Dermis microvascular lymphatic vessel endothelial cell (primary cell): ENCODE measurements at regions not wholly inside any gene's neighbourhood (a gene's known extent, or its start where the extent isn't known, plus 50 kb on each side); places are given as distances from the start of the nearest gene placed in this dataset.
A peak's percentile ranks its signal among the peaks of the same experiment; 100 is the strongest.

Source experiments
- DNase-seq, 2 donors: peaks; one replicate each; pipeline versions ENCODE4 v3.0.0 to v3.0.0-alpha.2; 2010; ENCODE audit warnings: low read depth in 2 of 2

DNA sequence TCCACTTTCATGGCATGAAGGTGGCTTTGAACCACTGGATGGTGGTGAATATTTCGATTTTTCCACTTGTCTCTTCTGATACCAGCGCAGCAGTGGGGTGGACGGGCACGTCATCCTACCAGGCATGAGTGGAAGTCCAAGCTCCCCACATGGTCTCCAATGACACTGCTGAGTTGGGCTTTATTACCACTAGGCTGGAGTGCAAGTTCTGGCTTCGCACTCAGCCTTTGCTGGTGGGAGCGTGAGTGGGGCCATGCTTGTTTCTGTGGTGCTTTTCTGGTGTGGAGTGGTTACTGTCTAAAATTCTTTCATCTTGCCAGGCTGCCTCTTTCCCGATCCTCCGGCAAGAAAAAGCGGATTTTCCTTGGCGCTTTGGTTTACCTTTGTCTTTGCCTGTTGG, 70.1 kb upstream of the SDK1 start:
- DNase-seq: no peak

DNA sequence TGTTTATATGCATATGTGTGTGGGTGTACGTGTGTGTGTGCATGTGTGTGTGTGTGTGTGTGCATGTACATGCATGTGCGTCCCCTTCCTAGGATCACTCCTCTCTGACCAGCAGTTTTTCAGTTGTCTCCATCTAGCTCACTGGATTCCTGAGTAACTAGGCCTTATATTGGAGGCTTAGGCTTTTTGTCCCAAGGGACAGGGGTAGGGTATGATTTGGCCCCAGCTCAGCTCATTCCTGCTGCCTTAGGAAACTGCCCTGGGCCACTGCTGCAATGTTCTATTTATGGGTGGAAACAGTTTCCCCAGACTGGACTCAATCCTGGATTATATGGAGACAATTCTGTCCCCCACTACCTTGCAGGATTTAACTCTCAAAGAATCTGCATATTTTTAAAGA, 68.8 kb upstream of the SDK1 start:
- no peak for DNase-seq

DNA sequence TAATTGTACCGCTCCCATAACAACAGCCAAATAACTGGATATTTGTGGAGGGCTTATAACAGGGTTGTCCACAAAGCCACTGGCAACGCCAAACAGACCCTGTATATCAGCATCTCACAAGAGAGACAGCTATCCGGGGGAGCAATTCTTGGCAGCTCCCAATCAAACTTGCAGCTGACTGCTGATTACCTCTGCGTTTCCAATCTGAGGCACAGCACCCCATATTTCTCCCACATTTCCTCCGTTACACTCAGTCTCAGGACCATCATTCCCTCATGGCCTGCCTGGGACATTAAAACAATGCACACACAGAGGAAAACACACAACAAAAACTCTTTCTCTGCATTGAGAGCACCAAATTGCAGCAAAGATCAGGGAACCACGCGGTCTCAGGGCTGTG, 67.8 kb upstream of the SDK1 start:
- DNase-seq: no peak

DNA sequence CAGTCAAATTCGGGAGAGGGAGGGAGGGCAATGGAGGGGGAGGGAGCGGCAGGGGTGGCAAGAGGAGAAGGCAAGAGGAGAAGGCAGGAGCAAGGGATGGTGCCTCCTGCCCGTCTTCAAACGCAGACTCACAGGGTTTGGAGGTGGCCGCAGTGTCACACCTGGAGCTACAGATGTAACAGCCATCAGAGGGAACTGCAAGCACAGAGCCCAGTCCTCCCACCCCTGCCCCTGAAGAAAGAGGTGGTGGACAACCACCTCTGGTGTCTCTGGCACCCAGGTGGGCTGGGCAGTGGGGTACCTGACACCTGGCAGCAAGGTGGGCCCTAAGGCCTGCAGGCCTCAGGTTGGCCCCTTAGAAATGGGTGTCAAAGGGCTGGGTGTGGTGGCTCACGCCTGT, 67.0 kb upstream of the SDK1 start:
- no peak for DNase-seq

DNA sequence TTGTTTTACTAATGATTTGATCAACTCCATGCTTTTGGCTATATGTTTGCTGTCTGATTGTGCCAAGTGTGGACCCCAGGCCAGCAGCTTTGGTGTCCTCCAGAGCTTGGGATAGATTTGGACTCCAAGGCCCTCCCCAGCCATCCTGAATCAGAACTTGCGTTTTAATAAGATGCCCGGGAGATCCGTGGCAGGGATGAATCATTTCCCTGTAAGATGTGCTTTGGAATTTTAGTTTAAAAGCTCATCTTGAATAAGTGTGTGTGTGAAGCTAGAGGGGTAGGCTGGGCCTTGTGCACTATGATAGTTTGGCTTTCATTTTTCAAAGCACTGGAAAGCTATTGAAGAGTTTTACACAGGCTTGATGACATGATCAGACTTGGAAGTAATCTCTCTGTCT, 66.2 kb upstream of the SDK1 start:
- no peak for DNase-seq

DNA sequence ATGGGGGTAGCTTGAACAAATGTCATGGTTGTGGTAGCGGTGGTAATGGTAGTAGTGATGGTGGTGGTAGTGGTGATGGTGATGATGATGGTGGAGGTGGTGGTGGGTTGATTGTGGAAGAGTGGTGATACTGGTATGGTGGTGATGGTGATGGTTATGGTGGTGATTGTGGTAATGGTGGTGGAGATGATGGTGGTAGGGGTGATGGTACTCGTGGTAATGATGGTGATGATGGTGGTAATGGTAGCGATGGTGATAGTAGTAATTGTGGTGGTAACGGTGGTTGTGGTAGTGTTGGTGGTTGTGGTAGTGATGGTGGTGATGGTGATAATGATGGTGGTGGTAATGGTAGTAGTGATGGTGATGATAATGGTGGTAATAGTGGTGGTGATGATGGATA, 65.7 kb upstream of the SDK1 start:
- no peak for DNase-seq

DNA sequence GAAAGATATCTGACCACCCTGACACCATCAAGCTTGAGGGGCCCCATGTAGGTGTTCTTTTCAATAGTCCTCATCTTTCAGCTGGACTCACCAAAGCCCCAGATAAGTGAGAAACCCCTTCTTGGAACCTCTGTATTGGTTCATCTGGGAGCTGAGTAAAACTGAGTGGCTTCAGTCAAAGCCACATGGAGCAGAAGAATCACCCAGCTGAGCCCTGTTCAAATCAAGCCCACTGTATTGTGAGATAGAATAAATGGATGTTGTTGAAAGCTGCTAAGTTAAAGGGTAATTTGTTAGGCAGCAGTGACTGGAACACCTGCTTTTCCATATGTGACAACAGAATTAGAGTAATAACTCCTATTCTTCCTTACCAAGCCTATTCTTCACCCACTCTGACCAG, 64.8 kb upstream of the SDK1 start:
- DNase-seq: no peak

DNA sequence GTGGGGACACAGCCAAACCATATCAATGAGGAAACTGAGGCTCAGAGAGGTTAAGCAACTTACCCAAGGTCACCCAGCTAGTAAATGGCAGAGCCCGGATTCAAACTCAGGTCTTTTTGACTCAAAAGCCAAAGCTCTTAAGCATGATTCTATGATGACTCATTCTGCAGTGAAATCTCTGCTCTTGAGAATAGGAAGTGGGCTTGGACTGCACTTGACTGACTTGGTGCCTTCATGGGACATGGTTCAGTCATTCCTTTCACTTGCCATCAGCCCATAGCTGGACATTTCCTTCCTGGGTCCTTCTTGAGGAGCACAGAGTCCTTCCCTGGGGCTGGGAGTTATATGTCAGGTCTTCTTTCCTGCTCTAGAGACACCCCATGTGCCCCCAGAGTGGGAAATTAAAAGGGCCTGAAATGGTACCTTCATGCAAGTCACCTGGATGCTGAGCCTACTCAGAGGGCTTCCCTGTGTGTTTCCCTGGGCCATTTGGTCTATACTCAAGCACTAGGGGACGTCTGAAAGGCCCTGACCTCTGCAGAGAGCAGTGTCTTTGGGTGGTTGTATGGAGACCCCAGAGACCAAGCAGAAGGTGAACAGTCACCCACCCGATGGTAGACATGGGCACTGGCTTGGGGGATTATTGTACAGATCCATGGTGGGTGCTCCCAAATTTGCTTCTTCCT, 62.4 kb upstream of the SDK1 start:
- DNase-seq: no peak

DNA sequence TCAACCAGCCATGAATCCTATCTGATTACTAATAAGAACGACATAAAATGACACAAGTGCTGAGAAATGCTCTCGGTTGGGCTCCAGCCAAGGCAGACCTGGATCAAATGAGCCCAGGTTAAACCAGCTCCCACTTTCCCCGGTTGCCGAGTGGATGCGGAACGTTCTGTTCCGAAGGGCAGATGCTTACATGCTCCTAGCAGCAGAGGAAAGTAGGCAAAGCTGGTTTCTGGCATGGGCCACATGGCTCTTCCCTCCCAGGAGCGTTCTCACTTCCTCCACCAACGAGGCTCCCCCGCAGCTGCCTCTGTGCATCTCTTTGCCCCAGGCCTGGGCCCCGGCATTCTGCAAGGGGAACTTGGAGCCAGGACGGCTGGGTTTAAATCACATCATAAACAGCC, 61.8 kb upstream of the SDK1 start:
- no peak for DNase-seq

DNA sequence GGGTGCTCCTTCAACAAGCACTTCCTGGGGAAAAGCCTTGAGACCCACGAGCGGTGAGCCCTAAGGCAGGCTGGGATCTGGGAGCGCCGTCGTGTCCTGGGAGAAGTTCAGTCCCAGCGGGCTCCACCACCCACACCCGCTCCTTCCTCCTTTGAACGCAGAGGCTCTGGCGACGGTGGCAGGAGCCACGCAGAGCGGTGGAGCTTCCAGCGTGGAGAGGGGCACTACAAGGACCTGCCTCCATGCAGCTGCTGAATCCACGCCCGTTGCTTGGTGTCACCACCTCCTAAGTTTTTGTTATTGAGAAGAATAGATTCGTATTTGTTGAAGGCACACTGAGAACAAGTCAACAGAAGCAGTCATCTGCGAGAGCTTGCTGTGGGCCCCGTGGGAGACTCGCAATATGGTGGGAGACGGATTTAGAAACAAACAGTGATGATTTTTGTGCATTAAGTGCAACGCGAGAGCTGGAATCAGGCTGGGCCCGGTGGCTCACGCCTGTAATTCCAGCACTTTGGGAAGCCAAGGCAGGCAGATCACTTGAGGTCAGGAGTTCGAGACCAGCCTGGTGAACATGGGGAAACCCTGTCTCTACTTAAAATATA, 60.1 kb upstream of the SDK1 start:
- no peak for DNase-seq

DNA sequence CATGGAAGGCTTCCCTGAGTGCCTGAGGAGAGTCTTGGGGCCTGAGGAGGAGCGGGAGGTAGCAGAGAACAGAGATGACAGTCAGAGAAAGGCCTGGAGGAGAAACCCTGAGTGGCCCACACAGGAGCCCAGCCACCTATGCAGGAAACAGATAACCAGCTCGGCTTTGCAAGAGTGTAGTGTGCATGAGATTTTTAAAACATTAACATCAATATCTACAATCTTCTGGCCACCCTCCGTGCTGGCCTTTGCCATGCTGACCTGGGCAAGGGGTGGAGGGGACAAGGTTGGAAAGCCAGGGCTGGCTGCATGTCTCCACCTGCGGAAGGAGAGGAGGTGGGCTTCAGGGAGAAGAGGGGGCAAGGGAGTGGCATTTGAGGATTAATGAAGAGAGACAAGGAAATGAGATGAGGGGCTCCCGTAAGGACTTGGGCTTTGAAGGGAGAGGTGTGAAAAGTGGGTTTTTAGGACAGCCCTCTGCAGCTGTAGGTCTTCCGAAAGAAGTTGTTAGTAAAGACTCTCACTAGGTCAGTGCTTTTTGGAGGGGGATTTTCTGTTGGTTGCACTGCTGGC, 59.3 kb upstream of the SDK1 start:
- no peak for DNase-seq

DNA sequence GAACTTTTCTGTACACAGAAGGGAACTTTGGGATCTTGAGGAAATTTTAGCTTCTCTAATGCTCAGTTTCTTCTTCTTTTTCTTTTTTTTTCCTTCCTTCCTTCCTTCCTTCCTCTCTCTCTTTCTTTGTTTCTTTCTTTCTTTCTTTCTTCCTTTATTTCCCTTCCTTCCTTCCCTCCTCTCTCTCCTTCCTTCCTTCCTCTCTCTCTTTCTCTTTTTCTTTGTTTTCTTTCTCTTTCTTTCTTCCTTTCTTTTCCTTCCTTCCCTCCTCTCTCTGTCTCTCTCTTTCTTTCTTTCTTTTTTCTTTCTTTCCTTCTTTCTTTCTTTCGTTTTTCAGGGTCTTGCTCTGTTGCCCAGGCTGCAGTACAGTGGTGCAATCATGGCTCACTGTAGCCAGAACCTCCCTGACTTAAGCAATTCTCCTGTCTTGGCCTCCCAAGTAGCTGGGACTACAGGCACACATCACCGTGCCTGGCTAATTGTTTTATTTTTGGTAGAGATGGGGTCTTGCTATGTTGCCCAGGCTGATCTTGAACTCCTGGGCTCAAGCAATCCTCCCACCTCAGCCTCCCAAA, 58.6 kb upstream of the SDK1 start:
- DNase-seq: no peak

DNA sequence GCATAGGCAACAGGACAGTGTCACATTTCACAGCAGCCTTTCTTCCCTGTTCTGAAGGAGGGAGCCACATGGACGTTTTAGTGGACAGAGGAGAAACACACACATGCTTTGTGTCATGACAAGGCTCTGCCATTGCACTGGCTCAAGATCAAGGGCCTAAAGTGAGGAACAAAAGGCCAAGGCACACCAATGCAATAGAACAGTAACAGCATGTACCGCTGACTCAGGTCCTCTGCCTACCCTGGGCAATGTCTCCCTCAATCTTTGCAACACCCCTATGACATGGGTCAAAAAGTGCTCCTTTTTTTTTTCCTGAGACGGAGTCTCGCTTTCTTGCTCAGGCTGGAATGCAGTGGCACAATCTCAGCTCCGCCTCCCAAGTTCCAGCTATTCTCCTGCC, 57.8 kb upstream of the SDK1 start:
- DNase-seq: no peak

DNA sequence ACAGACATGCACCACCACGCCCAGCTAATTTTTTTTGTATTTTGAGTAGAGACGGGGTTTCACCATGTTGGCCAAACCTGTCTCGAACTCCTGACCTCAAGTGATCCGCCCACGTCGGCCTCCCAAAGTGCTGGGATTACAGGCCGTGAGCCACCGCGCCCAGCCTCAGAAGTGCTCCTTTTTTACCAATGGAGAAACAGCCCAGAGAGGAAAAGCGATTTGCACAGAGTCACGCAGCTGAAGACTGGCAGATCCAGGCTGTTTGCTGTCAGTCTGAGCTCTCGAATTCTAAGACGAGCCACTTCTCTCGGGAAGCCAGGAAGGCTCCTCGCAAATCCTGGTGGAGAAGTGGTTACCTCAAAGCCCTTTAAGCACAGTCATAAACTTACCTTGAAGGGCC, 57.4 kb upstream of the SDK1 start:
- no peak for DNase-seq

DNA sequence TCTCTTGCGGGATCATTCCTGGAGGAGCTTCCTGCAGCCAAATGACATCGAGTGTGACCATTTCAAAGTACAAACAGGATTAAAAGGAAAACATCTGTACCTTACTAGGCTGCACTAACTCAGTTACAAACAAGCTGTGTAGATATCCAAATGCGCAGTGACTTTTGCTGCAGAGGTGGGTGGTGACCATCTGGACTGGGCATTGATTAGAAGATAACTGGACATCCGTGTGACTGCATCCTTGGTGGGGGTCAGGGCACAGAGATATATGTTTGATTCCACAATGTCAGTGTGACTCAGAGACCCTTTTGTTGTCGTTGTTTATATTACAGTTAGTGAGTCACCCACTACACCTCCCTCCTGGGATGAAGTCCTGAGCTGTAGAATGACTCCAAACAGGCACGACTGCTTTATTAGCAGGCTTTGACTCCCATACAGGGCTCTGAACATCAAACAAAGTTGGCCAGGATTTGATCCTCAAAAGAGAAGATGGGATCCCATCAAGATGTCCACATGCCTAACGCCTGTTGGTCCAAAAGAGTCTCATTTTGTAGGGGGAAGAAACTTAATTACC, 56.7 kb upstream of the SDK1 start:
- peak in 1 of 2 donors; percentile 48 for DNase-seq

DNA sequence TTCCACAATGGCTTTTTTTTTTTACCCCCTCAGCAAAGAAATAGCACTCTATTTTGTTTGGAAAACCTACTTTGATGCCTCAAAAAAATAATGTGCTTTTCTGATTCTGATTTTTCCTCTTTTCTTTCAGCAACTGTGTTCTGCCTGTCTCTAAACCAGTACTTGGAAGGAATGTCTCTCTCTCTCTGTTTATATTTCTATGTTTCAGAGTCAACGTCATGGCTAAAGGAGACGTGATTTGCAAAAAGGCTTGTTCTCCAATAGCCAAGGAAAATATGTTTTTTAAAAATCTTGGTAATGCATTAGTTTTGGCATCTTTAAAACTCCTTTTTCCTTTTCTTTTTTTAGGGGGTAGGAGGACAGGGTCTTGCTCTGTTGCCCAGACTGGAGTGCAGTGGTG, 56.0 kb upstream of the SDK1 start:
- DNase-seq: no peak

DNA sequence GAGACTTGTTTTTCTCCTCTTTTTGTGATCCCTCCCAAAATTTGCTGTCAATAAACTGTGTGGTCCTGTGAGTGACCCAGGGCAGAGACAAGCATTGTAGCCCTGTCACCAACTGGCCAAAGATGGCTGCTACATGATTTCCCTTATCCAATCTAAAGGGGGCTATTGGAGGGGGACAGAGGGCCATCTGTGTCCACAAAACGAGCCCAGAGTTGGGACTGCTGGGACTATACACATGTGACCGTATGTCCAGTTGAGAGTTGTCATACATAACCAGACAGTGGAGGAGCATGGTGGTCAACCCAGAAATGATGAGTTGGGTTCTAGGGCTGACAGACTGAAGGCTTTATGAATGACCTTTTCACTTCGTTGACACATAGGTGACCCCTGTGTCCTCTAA, 55.3 kb upstream of the SDK1 start:
- DNase-seq: no peak

DNA sequence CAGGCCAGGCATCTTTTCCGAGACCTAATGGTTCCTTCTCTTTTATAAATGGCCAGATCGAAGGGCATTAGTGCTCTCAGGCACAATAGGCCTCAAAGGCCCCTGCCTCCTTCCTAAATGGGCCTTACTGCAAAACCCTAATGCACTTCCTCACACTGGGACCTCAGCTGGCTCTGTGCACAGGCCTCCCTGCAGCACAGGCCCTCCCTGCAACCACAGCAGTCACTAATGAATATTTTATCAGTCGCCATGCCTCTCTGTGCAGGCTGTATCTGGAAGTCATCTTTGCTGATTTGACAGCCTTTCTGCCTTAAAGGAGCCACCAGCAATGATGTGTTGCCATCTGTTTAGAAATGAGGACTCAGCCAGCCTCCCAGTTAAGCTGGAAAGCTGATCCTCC, 54.9 kb upstream of the SDK1 start:
- no peak for DNase-seq

DNA sequence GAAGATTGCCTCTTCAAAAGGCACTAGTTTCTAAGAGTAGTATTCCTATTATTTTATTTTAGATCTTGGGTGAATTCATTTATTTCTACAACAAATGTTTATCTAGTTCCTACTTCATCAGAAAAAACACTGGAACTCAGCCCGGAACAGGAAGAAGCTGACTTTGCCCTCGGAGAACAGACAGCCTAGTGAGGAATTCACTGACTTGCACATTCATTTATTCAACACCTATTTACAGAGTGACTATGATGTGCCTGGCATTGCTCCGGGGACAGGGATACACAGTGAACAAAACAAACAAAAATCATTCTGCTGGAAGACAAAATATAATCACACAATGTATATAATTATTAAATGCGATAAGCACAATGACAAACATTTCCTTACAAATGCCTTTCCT, 54.4 kb upstream of the SDK1 start:
- no peak for DNase-seq

DNA sequence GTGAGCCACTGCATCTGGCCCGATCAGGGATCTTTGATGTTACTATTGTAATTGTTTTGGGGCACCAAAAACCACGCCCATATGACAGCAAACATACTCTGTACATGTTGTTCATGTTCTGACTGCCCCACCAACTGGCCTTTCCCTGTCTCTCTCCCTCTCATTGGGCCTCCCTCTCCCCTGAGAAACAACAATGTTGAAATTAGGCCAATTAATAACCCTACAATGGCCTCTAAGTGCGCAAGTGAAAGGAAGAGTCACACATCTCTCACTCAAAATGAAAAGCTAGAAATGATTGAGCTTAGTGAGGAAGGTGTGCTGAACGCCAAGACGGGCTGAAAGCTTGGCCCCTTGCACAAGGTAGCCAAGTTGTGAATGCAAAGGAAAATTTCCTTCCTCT, 50.3 kb upstream of the SDK1 start:
- DNase-seq: no peak
